ENCODE measurements at regions not wholly inside any gene's neighbourhood (a gene's known extent, or its start where the extent isn't known, plus 50 kb on each side); places are given as distances from the start of the nearest gene placed in this dataset.

GRCh38 chr11:127966821-127967220 lies 620.5 kb downstream of the ETS1 start:
- TF ChIP-seq ZNF416 (CRISPR knock-in tag; IDR thresholded peaks at IDR 0.05) (no peak), CTCF (IDR thresholded peaks at IDR 0.05) (no peak), ESRRA (CRISPR knock-in tag; IDR thresholded peaks at IDR 0.05; ENCODE audit: borderline replicate concordance) (no peak), MYBL2 (CRISPR knock-in tag; IDR thresholded peaks at IDR 0.05) (no peak), KAT7 (CRISPR knock-in tag; IDR thresholded peaks at IDR 0.05; ENCODE audit: borderline replicate concordance) (no peak), NR2C2 (CRISPR knock-in tag; IDR thresholded peaks at IDR 0.05) (no peak)

Measured in WTC11 (cell line).